SK-N-SH treated with all-trans-retinoic acid at 6 μM for 48 hours (cell line): ENCODE measurements at regions not wholly inside any gene's neighbourhood (a gene's known extent, or its start where the extent isn't known, plus 50 kb on each side); places are given as distances from the start of the nearest gene placed in this dataset.

Experiments
- ATAC-seq: fragments of 200-7000 bp; cut with Tn5 transposase; 3 replicates; pipeline ENCODE4 v1.9.1; 2020; ENCODE audit warnings: mild to moderate bottlenecking, moderate library complexity
- ARNTL ChIP-seq: fragments of 450-650 bp; formaldehyde crosslinking; IDR thresholded peaks from 2 replicates; pipeline ENCODE4 v1.5.0; 2020; ENCODE audit warnings: low read depth, mild to moderate bottlenecking, moderate library complexity, borderline replicate concordance
- BACH2 ChIP-seq: fragments of 250-450 bp; sonication (Bioruptor Pico); IDR thresholded peaks from 2 replicates; pipeline ENCODE4 v1.9.0; 2021; ENCODE audit warnings: mild to moderate bottlenecking, borderline replicate concordance
- CREB5 ChIP-seq: fragments of 250-450 bp; sonication (Bioruptor Pico); IDR thresholded peaks from 2 replicates; pipeline ENCODE4 v1.5.1; 2020; ENCODE audit warnings: low read depth, mild to moderate bottlenecking, moderate library complexity
- CSDC2 ChIP-seq: fragments of 250-450 bp; sonication (Bioruptor Pico); IDR thresholded peaks from 2 replicates; pipeline ENCODE4 v1.5.0; 2020; ENCODE audit warnings: mild to moderate bottlenecking, moderate library complexity
- CSRNP3 ChIP-seq: fragments of 250-450 bp; sonication (Bioruptor Pico); IDR thresholded peaks from 2 replicates; pipeline ENCODE4 v1.5.1; 2021; ENCODE audit warnings: mild to moderate bottlenecking, moderate library complexity
- ESRRG ChIP-seq: fragments of 250-450 bp; sonication (Bioruptor Pico); IDR thresholded peaks from 2 replicates; pipeline ENCODE4 v1.6.1; 2021; ENCODE audit warnings: mild to moderate bottlenecking
- GLIS3 ChIP-seq: fragments of 250-450 bp; sonication (Bioruptor Pico); IDR thresholded peaks from 2 replicates; pipeline ENCODE4 v1.5.0; 2020; ENCODE audit warnings: mild to moderate bottlenecking, moderate library complexity
- ISL1 ChIP-seq: fragments of 250-450 bp; sonication (Bioruptor Pico); IDR thresholded peaks from 2 replicates; pipeline ENCODE4 v2.1.2; 2022; ENCODE audit warnings: mild to moderate bottlenecking, moderate library complexity
- OSR1 ChIP-seq: fragments of 250-450 bp; sonication (Bioruptor Pico); IDR thresholded peaks from 2 replicates; pipeline ENCODE4 v1.8.0; 2022; ENCODE audit warnings: moderate library complexity, mild to moderate bottlenecking, inconsistent platforms
- PATZ1 ChIP-seq: fragments of 250-450 bp; sonication (Bioruptor Pico); IDR thresholded peaks from 2 replicates; pipeline ENCODE4 v1.8.0; 2020; ENCODE audit warnings: mild to moderate bottlenecking, moderate library complexity, borderline replicate concordance
- POU6F1 ChIP-seq: fragments of 250-450 bp; sonication (Bioruptor Pico); IDR thresholded peaks from 2 replicates; pipeline ENCODE4 v1.8.0; 2021; ENCODE audit warnings: low read depth, mild to moderate bottlenecking, moderate library complexity, borderline replicate concordance
- PPARA ChIP-seq: fragments of 250-450 bp; sonication (Bioruptor Pico); IDR thresholded peaks from 2 replicates; pipeline ENCODE4 v1.5.0; 2020; ENCODE audit warnings: mild to moderate bottlenecking, borderline replicate concordance
- RARB ChIP-seq: fragments of 250-450 bp; sonication (Bioruptor Pico); IDR thresholded peaks from 2 replicates; pipeline ENCODE4 v1.8.0; 2021; ENCODE audit warnings: mild to moderate bottlenecking, moderate library complexity
- SNAI2 ChIP-seq: fragments of 250-450 bp; sonication (Bioruptor Pico); IDR thresholded peaks from 2 replicates; pipeline ENCODE4 v1.5.0; 2020; ENCODE audit warnings: mild to moderate bottlenecking, moderate library complexity
- TCF4 ChIP-seq: fragments of 250-450 bp; sonication (Bioruptor Pico); IDR thresholded peaks from 2 replicates; pipeline ENCODE4 v1.8.0; 2021; ENCODE audit warnings: mild to moderate bottlenecking, moderate library complexity, borderline replicate concordance
- TOX ChIP-seq: fragments of 250-450 bp; sonication (Bioruptor Pico); IDR thresholded peaks from 2 replicates; pipeline ENCODE4 v1.8.0; 2021; ENCODE audit warnings: mild to moderate bottlenecking, moderate library complexity, borderline replicate concordance
- TSHZ2 ChIP-seq: fragments of 250-450 bp; sonication (Bioruptor Pico); IDR thresholded peaks from 2 replicates; pipeline ENCODE4 v1.5.0; 2020; ENCODE audit warnings: mild to moderate bottlenecking, moderate library complexity
- ZC3H10 ChIP-seq: fragments of 250-450 bp; sonication (Bioruptor Pico); IDR thresholded peaks from 2 replicates; pipeline ENCODE4 v1.5.1; 2021; ENCODE audit warnings: mild to moderate bottlenecking, moderate library complexity
- ZFP3 ChIP-seq: fragments of 250-450 bp; sonication (Bioruptor Pico); IDR thresholded peaks from 2 replicates; pipeline ENCODE4 v1.5.0; 2020; ENCODE audit warnings: mild to moderate bottlenecking, moderate library complexity
- ZFP30 ChIP-seq: fragments of 450-650 bp; formaldehyde crosslinking; IDR thresholded peaks from 2 replicates; pipeline ENCODE4 v1.5.0; 2022; ENCODE audit warnings: mild to moderate bottlenecking, moderate library complexity
- ZNF565 ChIP-seq: fragments of 450-650 bp; formaldehyde crosslinking; conservative IDR thresholded peaks from 2 replicates; pipeline ENCODE4 v1.5.0; 2020; ENCODE audit warnings: low read depth, mild to moderate bottlenecking, moderate library complexity
- ZNF70 ChIP-seq: fragments of 450-650 bp; formaldehyde crosslinking; IDR thresholded peaks from 2 replicates; pipeline ENCODE4 v1.5.0; 2020; ENCODE audit warnings: mild to moderate bottlenecking, moderate library complexity
- ZNF8 ChIP-seq: fragments of 450-650 bp; formaldehyde crosslinking; IDR thresholded peaks from 2 replicates; pipeline ENCODE4 v1.5.0; 2020; ENCODE audit warnings: mild to moderate bottlenecking, moderate library complexity

GRCh38 chr4:123599061-123599919 lies 202.7 kb downstream of the SPRY1 start:
- no peak for ATAC-seq
- no peak for TF ChIP-seq TCF4 (CRISPR knock-in tag)
- TF ChIP-seq ZFP30 (CRISPR knock-in tag) = no peak
- TF ChIP-seq ARNTL (CRISPR knock-in tag) = no peak
- no peak for TF ChIP-seq BACH2 (CRISPR knock-in tag)
- TF ChIP-seq ISL1 = no peak
- TF ChIP-seq TOX (CRISPR knock-in tag) = no peak
- TF ChIP-seq ESRRG (CRISPR knock-in tag) = no peak
- TF ChIP-seq ZC3H10 (CRISPR knock-in tag) = no peak
- TF ChIP-seq CREB5 = no peak
- no peak for TF ChIP-seq POU6F1 (CRISPR knock-in tag)
- no peak for TF ChIP-seq SNAI2 (CRISPR knock-in tag)
- TF ChIP-seq OSR1 (CRISPR knock-in tag) = no peak
- no peak for TF ChIP-seq CSRNP3
- TF ChIP-seq PPARA (CRISPR knock-in tag) = no peak
- TF ChIP-seq ZNF70 (CRISPR knock-in tag) = no peak
- no peak for TF ChIP-seq GLIS3 (CRISPR knock-in tag)
- TF ChIP-seq PATZ1 (CRISPR knock-in tag) = no peak
- TF ChIP-seq ZNF8 (CRISPR knock-in tag) = no peak
- TF ChIP-seq RARB (CRISPR knock-in tag) = no peak

- no peak for TF ChIP-seq PATZ1 (CRISPR knock-in tag)
- no peak for TF ChIP-seq SNAI2 (CRISPR knock-in tag)
- TF ChIP-seq TCF4 (CRISPR knock-in tag) = no peak
- no peak for TF ChIP-seq PPARA (CRISPR knock-in tag)
- TF ChIP-seq ISL1 = no peak
- no peak for TF ChIP-seq TSHZ2 (CRISPR knock-in tag)
- TF ChIP-seq POU6F1 (CRISPR knock-in tag) = no peak
- TF ChIP-seq ZC3H10 (CRISPR knock-in tag) = no peak
- no peak for TF ChIP-seq CSDC2 (CRISPR knock-in tag)
- TF ChIP-seq ZFP3 (CRISPR knock-in tag) = no peak
- TF ChIP-seq ZFP30 (CRISPR knock-in tag) = no peak
- no peak for TF ChIP-seq ZNF565 (CRISPR knock-in tag)
- no peak for ATAC-seq
These were observed 203.6 kb downstream of the SPRY1 start for GRCh38 chr4:123599920-123600810.
